ENCODE measurements at regions not wholly inside any gene's neighbourhood (a gene's known extent, or its start where the extent isn't known, plus 50 kb on each side); places are given as distances from the start of the nearest gene placed in this dataset.

DNA sequence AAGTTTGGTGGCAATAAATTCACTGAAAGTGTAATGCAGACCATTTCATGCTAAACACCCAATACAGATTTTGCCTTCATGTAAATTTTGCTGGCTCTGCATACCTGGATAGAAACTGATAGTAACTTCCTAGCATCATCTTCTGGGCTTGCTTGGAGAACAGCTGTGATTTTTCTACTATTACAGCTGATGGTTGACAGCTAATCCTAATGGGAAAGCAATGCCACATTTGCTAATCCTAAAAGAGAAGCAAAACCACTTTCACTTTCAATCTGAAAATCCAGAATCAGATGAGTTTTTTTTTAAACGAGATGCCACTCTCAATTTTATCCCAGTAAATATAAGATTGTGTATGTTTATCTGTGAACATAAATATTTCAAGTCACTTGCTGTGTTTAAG is 1035.9 kb downstream of the TRHDE start:
- H3K9me3 Mint-ChIP-seq = peaks cover 7 to 28% (median 15%) of the 10 kb centered on the region in 6 donors

DNA sequence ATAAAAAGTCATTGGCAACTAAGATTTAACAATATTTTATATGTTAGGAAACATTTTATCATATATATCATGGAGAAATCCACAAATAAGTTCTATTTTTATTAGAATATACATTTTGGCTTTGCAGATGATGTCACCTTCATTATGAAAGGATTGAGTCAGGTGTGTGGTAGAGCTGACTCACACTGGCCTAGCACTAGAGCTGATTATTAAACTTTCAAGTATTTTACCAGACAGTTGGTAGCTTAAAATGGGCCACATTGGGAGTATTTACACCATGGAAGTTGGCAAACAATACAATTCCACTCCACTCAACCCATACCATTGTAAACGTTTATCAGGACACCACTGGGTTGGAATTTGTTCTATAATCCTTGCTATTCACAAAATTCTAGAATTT is 1036.6 kb downstream of the TRHDE start:
- no peaks in the 10 kb centered on the region for H3K4me1 Mint-ChIP-seq

More for the DNA sequence above, 1035.9 kb downstream of the TRHDE start:
- no peak for DNase-seq
- Mint-ChIP-seq H3K27me3 (ENCODE audit: low read depth in 3 of 3) (no peaks in the 10 kb centered on the region), H3K36me3 (peaks cover 0 to 4% (median 0%) of the 10 kb centered on the region in 3 donors), H3K27ac (no peak overlapping the region), H3K4me1 (no peaks in the 10 kb centered on the region), H3K4me3 (no peak overlapping the region)

DNA sequence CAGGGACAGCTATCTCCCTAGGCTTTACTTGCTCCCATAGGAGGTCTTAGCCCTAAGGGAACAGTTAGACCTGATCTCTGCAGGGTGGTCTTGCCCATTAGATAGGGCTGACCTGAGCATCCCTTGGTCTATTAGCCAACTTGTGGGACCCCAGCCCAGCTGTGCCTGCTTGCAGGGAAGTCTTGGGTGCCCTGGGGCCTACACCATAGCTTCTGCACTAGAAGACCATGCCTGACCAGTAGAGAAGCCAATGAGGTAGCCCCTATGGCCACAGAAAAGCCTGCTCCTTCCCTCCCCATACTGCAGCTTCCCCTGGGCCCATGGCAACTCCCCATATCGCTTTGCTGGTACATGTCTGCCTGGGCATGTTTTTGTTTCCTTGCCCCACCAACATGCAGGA is 1049.1 kb downstream of the TRHDE start:
- Mint-ChIP-seq H3K36me3 (peaks cover 0 to 2% (median 0%) of the 10 kb centered on the region in 3 donors), H3K4me3 (no peak overlapping the region), H3K4me1 (no peaks in the 10 kb centered on the region), H3K27me3 (ENCODE audit: low read depth in 3 of 3) (peaks cover 0 to 2% (median 2%) of the 10 kb centered on the region in 3 donors), H3K9me3 (peaks cover 9 to 61% (median 31%) of the 10 kb centered on the region in 6 donors), H3K27ac (no peak overlapping the region)
- no peak for DNase-seq

More for the DNA sequence above, 1036.6 kb downstream of the TRHDE start:
- peaks cover 0 to 4% (median 0%) of the 10 kb centered on the region in 3 donors for H3K36me3 Mint-ChIP-seq
- no peaks in the 10 kb centered on the region for H3K27me3 Mint-ChIP-seq (ENCODE audit: low read depth in 3 of 3)
- no peak for DNase-seq
- H3K4me3 Mint-ChIP-seq = no peak overlapping the region
- no peak overlapping the region for H3K27ac Mint-ChIP-seq
- H3K9me3 Mint-ChIP-seq = peaks cover 10 to 33% (median 17%) of the 10 kb centered on the region in 6 donors

DNA sequence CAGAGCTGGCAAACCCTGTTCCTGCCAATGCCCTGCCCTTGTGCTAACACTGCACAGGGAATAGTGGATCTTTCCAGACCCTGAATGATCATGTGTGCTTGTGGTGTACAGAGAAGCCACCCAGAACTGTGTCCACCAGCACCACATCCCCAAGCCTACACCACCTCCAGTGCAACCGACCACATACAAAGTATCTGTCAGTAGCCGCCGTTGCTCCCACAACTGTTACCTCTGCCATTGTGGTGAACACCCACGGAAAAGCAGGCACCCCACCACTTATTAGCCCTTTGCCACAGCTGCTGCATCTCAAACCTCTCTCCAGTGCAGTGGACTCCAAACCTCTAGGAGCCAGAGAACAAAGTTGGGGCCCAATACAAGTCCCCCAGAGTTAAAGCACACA is 1049.6 kb downstream of the TRHDE start:
- Mint-ChIP-seq H3K27ac (no peak overlapping the region), H3K4me3 (no peak overlapping the region), H3K9me3 (peaks cover 9 to 61% (median 30%) of the 10 kb centered on the region in 6 donors), H3K36me3 (peaks cover 0 to 2% (median 0%) of the 10 kb centered on the region in 3 donors), H3K27me3 (ENCODE audit: low read depth in 3 of 3) (peaks cover 0 to 2% (median 2%) of the 10 kb centered on the region in 3 donors), H3K4me1 (no peaks in the 10 kb centered on the region)
- no peak for DNase-seq

DNA sequence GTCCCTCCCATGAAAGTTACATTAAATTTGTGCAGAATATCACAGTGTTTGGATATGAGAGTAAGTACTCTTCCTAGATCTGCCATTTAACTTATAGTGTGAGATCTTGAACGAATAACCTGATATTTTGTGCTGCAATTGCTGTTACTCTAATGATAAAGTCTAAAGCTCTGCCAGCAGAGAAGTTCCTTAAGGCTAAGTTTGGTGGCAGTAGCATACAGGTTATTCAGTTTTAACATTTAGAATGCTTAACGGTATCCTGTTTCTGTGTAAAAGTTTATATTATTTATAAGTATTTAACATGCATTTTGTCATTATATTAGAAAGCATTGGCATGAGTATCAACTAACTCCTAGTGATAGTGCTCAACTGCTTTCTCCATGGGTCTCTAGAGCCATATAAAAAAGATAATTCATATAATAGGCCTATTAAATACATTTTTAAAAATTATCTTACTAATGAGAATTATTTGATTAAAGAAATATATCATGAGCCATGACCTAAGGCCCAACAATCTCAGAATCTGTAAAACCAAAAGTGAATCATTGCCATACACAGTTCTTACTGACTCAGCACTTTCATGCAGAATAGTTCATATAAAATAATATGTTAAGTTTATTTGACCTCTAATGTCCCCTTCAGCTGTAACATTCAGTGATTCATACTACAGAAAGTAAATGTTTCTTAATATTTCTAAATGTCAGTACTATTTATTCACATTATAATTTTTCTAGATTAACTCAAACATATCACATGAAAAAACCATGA is 1058.6 kb downstream of the TRHDE start:
- no peaks in the 10 kb centered on the region for H3K36me3 Mint-ChIP-seq
- H3K4me1 Mint-ChIP-seq = no peaks in the 10 kb centered on the region
- H3K4me3 Mint-ChIP-seq = no peak overlapping the region
- no peak for DNase-seq
- H3K27me3 Mint-ChIP-seq (ENCODE audit: low read depth in 3 of 3) = peaks cover 0 to 2% (median 1%) of the 10 kb centered on the region in 3 donors
- no peak overlapping the region for H3K27ac Mint-ChIP-seq
- peaks cover 3 to 35% (median 7%) of the 10 kb centered on the region in 6 donors for H3K9me3 Mint-ChIP-seq

DNA sequence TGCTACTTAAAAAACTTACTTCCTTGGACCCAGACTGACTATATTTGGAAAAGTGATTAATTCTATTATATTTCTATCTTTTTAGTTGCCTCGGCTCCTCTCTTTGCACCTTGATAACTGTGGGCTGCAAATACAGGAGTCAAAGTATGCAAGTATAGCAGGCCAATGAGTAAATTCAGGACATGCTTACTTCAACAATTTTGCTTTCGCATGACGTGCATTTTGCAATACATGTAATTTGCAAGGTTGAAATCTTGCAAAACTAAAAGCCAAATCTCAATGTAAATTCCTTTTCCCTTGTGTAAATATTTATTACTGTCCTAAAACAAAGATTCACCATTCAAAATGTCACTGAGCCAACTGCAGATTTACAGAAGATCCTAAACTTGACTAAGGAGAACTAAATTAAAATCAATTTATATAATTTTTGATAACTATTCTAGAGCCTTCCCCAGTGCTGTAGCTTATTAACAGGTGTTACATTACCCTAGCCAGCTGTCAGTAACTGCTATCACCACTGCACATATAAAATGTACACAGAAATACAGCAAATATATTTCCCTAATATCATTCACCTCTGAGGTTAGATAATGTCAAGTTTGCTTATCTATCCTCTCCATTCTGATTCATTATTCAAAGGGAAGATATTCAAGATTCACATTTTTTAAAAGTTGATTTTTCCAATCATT is 1069.5 kb downstream of the TRHDE start:
- no peaks in the 10 kb centered on the region for H3K36me3 Mint-ChIP-seq
- H3K27me3 Mint-ChIP-seq (ENCODE audit: low read depth in 3 of 3) = no peaks in the 10 kb centered on the region
- no peaks in the 10 kb centered on the region for H3K4me1 Mint-ChIP-seq
- no peak overlapping the region for H3K4me3 Mint-ChIP-seq
- no peak for DNase-seq
- peaks cover 3 to 48% (median 22%) of the 10 kb centered on the region in 6 donors for H3K9me3 Mint-ChIP-seq
- H3K27ac Mint-ChIP-seq = no peak overlapping the region

DNA sequence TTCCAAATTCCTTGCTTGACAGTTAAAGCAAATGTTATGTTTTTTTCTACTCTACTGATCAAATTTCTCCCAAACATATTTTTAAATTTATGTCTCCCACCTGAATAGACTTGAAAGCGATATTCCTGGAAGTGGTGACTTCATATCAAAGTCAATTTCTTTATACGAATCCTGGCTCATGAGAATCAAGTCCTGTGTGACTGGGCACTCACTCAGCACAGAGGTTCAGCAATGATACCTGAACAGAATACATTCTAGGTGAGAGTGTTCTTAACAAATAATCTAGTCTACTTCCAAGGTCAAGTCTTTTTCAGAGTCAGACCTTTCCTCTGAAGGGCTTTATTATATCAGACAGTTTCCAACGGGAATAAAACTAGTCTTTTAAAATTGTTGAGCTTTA is 1070.6 kb downstream of the TRHDE start:
- no peak overlapping the region for H3K4me3 Mint-ChIP-seq
- DNase-seq = no peak
- no peak overlapping the region for H3K27ac Mint-ChIP-seq
- H3K36me3 Mint-ChIP-seq = no peaks in the 10 kb centered on the region
- H3K9me3 Mint-ChIP-seq = peaks cover 10 to 52% (median 27%) of the 10 kb centered on the region in 6 donors
- no peaks in the 10 kb centered on the region for H3K4me1 Mint-ChIP-seq
- peaks cover 0 to 2% (median 0%) of the 10 kb centered on the region in 3 donors for H3K27me3 Mint-ChIP-seq (ENCODE audit: low read depth in 3 of 3)

DNA sequence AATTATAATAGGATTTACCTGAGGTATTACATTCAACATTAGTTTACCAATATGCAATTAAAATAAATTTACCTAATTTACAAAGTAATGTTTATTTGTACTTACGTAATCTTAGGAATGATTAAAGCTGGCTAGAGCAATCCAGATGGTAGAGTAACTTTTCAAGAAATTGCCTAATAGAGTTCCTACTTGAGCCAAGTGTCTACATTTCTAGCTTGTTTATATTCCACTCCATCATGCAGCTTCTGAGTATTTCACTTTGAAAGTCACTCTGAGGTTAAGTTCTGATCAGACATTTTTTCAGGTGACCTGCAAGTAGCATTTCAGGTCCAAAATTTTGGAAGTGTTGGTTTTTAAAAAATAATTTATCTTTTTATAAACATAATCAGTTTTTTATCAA is 1080.7 kb downstream of the TRHDE start:
- H3K4me1 Mint-ChIP-seq = no peaks in the 10 kb centered on the region
- H3K27me3 Mint-ChIP-seq (ENCODE audit: low read depth in 3 of 3) = no peaks in the 10 kb centered on the region
- H3K9me3 Mint-ChIP-seq = peaks cover 2 to 35% (median 15%) of the 10 kb centered on the region in 6 donors
- no peak overlapping the region for H3K4me3 Mint-ChIP-seq
- H3K27ac Mint-ChIP-seq = no peak overlapping the region
- no peaks in the 10 kb centered on the region for H3K36me3 Mint-ChIP-seq
- DNase-seq = no peak

DNA sequence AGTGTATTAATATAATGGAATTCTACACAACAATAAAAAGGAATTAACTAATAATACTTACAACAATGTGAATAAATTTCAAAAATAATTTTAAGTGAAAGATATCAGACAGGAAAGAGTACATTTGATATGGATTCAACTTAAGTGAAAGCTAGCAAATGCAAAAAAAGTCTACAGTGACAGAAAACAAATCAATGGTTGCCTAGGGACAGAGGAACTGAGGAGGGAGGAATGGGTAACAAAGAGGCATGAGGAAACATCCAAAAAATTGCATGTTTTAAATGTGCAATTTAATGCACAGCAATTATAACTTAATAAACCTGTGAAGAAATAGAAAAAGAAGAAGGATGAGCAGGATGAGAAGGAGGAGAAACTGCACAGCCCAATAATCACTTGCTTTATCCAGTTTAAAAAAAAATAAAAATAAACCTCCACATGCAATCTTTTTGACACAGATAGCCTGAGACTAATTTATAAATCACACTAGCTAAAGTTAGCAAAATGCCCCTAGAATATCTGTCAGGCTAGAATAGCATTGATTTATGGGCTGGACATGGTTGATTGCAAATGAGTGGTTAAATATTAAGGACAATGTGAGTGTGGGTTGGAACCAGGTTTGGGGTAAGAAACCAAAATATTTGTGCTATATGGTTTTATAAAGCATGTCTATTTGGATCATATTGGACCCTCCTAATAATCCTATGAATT is 1089.1 kb downstream of the TRHDE start:
- peaks cover 4 to 32% (median 20%) of the 10 kb centered on the region in 6 donors for H3K9me3 Mint-ChIP-seq
- no peak overlapping the region for H3K27ac Mint-ChIP-seq
- no peak overlapping the region for H3K4me3 Mint-ChIP-seq
- no peaks in the 10 kb centered on the region for H3K36me3 Mint-ChIP-seq
- H3K4me1 Mint-ChIP-seq = no peaks in the 10 kb centered on the region
- H3K27me3 Mint-ChIP-seq (ENCODE audit: low read depth in 3 of 3) = no peaks in the 10 kb centered on the region
- DNase-seq = no peak

DNA sequence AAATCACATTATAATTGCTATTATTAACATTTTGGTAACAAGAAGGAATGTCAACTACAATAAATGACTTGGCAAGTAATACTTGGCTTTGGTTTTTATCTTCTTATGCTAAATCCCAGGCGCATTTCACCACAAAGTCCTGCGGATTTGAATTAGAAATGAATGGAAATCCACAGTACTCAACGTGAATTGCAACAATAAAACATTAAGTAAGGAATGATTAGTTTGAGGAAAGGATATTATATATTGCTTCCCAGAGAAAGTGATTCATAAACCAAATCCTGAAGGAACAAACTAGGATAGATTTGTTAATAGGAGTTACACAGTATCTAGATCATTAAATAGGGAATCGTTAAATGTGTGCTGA is 1089.7 kb downstream of the TRHDE start:
- H3K27ac Mint-ChIP-seq = no peak overlapping the region
- H3K36me3 Mint-ChIP-seq = no peaks in the 10 kb centered on the region
- H3K4me1 Mint-ChIP-seq = no peaks in the 10 kb centered on the region
- DNase-seq = no peak
- no peak overlapping the region for H3K4me3 Mint-ChIP-seq
- peaks cover 4 to 36% (median 20%) of the 10 kb centered on the region in 6 donors for H3K9me3 Mint-ChIP-seq
- no peaks in the 10 kb centered on the region for H3K27me3 Mint-ChIP-seq (ENCODE audit: low read depth in 3 of 3)

DNA sequence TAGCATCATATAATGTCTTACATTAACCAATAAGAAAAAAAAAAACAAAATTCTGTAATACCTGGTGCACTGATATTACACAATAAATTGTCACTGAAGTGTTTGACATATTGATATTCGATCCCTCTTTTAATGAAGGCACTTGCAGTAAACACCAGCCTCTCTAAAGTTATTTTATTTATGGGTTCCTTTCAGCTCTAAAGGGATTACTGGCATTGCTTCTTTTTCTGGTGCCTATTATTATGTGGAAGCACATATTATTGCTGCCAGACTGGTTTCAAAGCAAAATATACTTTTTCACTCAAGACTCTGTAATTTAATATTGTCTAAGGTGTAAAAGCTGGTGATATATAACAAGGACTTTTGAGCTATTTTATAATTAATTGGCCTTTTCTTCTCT is 1090.5 kb downstream of the TRHDE start:
- Mint-ChIP-seq H3K4me3 (no peak overlapping the region), H3K4me1 (no peaks in the 10 kb centered on the region), H3K27me3 (ENCODE audit: low read depth in 3 of 3) (no peaks in the 10 kb centered on the region), H3K27ac (no peak overlapping the region), H3K9me3 (peaks cover 4 to 36% (median 18%) of the 10 kb centered on the region in 6 donors), H3K36me3 (no peaks in the 10 kb centered on the region)
- DNase-seq = no peak

DNA sequence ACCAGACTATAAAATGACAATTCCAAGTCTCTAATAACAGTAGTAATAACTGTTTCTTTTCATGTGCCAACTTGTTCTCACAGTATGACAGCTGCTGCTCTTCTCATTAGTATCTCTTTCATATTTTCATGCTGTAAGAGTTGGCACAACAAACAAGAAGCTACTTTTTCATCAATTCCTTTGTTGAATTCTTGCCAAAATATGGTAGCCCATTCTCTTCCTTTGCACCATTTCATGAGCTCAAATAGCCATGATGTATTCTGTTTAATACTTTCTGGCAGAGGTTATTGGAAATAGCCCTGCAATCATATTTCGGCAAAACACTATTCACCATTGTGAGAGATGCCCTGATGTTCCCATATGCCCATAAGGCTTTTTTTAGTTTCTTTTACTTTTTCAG is 1100.7 kb downstream of the TRHDE start:
- DNase-seq = no peak
- Mint-ChIP-seq H3K4me1 (no peaks in the 10 kb centered on the region), H3K27ac (no peak overlapping the region), H3K9me3 (peaks cover 0 to 26% (median 9%) of the 10 kb centered on the region in 6 donors), H3K36me3 (no peaks in the 10 kb centered on the region), H3K4me3 (no peak overlapping the region), H3K27me3 (ENCODE audit: low read depth in 3 of 3) (peaks cover 0 to 2% (median 0%) of the 10 kb centered on the region in 3 donors)

DNA sequence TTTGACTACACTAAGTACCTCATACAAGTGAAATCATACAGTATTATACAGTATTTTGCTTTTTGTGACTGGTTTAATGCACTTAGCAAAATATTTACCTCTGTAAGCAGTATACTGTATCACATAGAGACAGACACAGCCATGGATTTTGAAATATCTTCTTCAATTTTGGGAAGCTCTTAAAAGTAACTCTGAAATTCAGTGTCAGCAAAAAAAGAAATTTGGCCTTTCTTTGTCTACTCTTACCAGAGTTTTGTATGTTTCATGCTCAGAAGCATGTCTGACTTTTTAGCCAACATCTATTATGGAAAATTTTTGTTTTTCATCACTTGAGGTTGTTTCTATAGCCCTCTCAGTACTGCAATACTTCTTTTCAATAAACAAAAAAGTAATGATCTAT is 1102.2 kb downstream of the TRHDE start:
- H3K27me3 Mint-ChIP-seq (ENCODE audit: low read depth in 3 of 3) = peaks cover 0 to 2% (median 0%) of the 10 kb centered on the region in 3 donors
- H3K9me3 Mint-ChIP-seq = peaks cover 4 to 23% (median 8%) of the 10 kb centered on the region in 6 donors
- no peaks in the 10 kb centered on the region for H3K4me1 Mint-ChIP-seq
- H3K4me3 Mint-ChIP-seq = no peak overlapping the region
- no peak overlapping the region for H3K27ac Mint-ChIP-seq
- no peak for DNase-seq
- H3K36me3 Mint-ChIP-seq = no peaks in the 10 kb centered on the region
